ENCODE measurements at regions not wholly inside any gene's neighbourhood (a gene's known extent, or its start where the extent isn't known, plus 50 kb on each side); places are given as distances from the start of the nearest gene placed in this dataset.

DNA sequence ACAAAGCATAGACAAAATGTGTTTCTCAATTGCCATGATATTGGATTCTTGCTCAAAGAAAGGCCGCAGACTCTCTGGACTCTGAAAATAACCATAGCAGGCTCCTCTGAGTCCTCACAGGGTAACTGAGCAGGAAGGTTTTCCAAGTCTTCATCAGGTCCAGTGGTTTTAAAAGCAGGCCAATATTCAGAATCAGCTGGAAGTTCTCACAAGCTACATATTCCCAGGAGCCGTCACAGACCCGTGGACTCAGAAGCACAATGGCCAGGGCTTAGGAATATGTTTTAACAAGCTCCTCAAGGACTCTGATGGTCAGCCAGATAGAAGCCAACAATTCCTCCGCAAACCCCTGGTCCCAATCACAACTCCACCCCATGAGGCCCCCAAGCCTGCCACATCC, 256.1 kb upstream of the ADAMTS9 start:
- DNase-seq (ENCODE audit: low spot score) = no peak

DNA sequence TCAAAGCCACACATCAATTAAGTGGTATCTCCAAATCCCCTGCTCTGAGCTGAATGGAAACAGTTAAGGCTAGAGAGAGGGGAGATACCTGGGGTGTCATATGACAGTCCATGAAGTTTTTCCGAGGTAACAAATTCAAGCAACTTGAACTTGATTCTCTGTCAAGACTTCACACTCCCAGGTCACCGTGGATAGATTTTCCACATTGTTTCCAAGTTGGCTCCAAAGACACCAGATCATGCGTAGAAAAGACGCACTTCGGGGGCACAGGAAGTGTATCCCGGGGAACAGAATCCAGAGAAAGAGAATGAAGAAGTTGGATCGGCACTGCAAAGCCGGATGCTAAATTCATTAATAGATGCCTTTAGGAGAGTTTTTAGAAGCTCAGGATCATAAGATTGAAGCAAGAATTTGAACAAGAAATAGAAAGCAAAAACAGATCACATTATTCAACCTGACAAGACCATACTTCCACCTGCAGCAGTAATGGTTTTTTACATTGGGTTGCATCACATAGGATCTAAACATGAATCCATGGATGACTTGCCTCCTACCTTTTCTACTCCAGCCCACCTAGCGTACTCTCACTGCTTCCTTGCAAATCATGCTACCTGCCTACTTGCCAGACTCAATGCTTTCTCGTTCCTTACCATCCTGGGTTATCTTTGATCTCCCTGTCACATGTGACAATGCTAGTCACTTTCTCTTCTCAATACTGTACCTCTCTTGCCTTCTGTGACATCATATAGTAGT, 253.0 kb upstream of the ADAMTS9 start:
- DNase-seq (ENCODE audit: low spot score) = no peak

DNA sequence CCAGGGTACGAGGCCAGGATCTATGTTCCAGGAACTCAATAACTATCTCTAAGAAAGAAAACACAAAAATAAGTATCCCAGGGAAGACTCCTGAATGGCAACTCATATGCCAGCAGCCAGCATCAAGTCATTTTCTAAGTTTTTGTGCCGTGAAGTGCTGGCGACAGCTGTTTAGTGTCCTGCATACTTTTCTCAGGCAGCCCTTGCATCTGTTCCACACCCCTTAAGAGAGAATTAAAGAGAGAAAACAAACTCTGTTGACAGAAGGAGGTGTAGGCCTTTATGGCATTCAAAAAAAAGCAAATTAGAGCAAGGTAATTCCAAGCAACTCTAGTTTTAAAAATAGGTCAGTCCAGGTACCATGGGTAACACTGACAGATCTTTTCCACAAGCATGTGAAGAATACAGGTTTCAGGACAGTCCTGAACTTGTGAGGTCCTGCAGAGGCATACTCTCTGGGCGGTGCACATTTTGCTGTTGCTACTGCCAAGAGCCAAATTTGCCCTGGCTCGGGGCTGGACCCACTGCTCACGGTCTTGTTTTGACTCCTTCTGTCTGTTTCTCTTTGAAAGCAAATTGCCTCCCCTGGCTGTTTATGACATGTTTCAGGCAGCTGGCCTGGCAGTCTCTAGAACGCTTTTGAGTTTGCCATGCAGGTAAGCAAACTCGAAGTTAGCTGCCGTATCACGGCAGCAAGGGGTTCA, 252.1 kb upstream of the ADAMTS9 start:
- no peak for DNase-seq (ENCODE audit: low spot score)

DNA sequence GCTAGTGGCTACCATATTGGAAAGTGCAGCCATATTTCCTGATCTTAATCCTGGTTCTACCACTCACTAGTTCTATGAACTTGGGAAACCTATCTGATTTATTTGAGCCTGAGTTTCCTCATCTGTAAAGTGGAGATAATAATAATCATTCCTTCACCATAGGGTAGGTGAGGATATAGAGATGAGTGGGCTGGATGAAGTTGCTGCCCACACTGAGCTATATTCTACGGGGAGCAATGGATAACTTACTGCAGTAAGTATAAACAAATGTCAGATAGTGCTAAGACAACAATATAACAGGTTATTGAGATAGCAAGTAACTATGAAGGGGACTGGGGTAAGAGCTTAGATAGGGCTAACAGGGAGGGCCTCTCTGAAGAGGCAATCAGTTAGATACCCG, 251.5 kb upstream of the ADAMTS9 start:
- no peak for DNase-seq (ENCODE audit: low spot score)

DNA sequence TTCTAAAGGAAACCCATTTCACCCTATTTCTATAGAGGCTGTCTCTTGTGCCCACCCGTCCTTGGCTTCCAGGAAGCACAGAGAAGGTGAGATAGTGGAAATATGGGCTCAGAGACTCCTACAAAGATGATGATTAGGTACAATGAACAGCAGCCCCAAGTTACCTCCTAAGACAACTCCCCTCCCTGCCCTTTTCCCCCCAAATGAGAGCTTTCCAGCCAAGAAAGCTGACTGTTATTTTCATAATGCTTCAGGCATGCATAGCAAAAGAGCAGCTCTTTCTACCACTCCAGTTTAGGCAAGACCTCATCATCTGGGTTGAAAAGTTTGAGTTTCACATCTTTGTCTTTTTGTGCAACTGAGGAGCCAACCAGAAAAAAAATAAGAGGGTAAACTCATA, 248.8 kb upstream of the ADAMTS9 start:
- DNase-seq (ENCODE audit: low spot score) = no peak

DNA sequence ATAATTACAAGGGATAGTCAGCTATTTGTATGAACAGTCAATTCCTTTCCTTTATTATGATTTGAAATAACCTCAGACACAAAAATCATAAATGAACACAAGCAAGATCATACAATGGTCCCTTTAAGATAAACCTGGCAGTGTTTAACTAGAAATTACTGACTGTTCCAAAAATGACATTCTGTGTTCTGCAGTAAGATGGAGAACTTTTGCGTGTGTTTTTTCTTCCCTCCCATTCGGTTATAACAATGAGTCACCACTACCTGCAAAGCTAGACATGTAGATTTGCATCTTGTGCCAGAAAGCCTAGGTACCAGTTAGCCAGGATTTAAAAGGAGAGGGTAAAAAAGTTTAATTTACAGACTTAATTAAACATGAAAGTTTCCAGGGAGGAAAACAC, 248.2 kb upstream of the ADAMTS9 start:
- no peak for DNase-seq (ENCODE audit: low spot score)

DNA sequence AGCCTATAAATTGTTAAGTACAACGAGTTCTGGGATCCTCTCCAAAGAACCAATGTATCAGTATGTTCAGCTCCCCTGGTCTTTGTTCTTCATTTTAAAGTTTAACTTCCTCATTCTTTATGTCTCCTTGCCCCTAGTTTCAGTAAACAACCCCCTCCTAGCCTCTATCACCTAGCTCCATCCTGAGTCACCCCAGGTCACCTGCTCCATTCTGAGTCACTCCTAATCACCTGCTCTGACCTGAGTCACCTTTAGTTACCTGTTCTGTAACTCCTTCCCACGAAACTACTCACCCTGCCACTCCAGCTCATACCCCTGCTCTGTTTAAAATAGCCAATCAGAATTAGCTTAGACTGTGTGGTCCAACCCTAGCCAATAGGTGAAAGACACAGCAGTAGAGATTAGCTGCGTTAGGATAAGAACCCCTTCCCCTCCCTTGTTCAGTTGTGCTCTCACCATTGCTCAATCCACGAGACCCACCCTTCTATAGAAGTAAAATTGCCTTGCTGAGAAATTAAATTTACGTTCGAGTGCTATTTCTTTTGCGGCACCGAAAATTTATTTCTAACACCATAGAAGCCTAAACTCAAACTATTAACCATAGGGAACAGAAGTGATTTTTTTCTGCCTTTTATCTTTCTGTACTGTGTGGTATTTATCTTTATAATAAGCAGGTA, 245.0 kb upstream of the ADAMTS9 start:
- DNase-seq (ENCODE audit: low spot score) = no peak

DNA sequence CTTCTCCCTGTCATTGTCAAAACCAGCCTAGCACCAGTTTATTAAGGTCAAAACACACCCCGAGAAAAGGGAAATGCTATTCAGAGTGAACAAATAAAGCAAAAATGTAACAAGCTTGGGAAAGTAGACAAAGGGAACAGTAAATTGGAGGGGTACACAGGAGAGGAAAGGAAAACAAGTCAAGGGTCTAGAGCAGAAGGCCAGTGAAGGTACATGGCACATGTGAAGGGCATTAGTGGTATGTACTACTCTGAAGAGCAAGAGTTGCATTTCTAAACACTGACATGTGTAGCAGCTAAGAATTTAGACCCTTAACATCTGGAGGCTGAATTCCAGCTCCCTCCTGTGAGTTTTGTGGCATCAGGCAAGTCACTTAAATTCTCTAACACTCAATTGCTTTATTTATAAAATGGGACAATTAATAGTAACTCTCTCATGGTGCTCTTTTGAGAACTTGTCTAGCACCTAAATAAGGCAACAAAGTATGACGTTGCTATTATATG, 244.3 kb upstream of the ADAMTS9 start:
- no peak for DNase-seq (ENCODE audit: low spot score)

DNA sequence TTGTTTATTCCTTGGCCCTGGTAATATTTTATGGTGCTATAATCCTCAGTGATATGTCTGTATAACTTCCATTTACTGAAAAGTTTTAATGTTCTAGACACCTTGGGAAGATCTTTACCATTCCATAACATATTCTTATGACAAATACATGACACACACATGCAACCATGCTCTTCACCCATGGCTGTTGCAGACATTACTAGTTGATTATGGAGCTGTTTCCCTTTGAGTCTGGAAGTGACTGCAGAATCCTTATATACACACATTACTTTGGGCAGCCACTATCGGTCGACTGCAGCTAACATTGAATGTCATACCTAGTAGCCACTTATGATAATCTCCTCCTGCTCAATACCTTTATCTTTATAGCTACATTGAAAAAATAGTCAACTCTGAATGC, 243.1 kb upstream of the ADAMTS9 start:
- no peak for DNase-seq (ENCODE audit: low spot score)

DNA sequence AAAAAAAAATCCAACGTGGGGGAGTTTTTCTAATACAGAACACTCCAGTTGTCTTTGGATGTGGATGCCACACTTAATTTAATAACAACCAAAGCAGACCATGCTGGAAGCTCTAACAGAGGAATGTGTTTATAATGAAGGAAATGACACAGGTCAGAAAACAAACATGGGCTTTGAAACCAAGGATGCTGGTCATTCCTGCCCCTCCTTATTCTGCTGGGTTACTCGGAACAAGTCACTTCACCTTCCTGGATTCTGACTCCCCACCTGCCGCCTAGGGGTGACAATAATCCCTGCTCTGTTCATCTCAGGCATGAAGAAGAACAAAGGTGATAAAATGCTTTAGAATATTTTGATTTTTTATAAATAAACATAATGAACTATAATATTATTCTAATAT, 240.9 kb upstream of the ADAMTS9 start:
- no peak for DNase-seq (ENCODE audit: low spot score)

DNA sequence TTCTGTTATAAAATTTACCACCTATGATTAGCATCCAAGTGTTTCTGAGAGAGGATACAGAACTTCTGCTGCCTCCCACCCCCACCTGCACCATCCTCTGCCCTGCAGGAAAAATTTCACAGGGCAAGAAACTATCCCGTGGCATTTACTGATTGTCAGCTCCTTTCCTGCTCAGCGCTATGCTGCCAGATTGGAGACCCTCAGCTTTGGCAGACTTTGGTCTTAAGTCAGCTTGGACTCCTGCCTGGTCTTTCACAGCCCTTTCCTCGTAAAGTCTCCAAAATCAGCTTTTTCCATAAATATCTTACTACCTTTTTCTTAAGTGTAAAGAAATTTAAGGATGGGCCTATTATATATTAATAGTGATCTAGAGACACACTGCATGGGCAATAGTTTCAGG, 239.9 kb upstream of the ADAMTS9 start:
- no peak for DNase-seq (ENCODE audit: low spot score)

DNA sequence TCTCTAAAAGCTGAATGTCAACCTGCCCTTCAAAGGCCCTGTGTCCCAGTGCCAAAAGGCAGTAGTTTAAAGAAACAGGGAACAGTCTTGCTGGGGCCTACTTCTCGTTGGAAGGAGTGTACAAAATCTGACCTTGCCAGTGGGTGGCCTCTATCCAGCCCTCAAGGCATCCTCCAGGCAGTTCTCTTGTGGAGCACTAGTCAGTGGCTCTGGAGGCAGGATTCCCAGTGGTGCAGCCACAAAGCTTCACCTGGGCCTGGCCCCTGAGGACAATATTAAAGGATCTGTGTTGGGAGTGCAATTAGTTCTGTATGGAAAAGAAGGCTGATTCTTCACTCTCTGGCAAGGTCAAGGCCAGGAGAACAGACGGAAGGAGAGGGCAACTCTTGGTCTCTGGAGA, 237.8 kb upstream of the ADAMTS9 start:
- DNase-seq (ENCODE audit: low spot score) = no peak

DNA sequence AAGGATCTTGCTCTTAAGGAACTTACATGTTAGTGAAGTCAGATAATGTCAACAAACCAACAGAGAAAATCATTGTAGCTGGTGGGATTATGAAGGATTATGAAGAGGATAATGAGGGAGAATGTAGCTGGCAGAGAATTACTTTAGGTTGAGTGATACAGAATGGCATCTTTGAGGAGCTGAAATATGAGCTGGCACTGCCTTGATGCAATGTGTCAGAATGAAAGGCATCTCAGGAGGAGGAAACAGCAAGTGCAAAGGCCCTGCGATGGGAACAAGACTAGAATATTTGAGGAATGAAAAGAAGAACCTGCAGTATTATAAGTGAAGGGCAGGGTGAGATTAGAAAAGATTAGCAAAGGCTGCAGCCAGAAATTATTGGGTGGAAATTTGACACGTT, 237.2 kb upstream of the ADAMTS9 start:
- no peak for DNase-seq (ENCODE audit: low spot score)

DNA sequence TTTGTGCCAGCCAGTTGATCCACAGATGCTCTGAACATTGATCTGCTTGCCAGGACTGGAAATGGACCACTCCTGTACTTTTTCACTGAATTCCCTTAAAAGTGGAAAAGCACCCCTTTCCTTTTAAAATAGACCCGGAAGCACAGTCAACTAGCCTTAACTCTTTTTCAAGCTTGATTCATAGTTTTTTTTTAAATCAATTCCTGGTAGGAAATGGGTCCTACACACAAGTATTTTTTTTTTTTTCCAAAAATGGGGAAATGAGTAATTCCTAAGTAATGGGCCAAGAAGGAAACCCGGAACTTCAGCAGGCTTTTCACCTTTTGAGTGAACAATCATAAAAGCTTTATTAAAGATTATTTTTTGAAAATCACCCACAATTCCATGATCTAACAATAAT, 234.4 kb upstream of the ADAMTS9 start:
- no peak for DNase-seq (ENCODE audit: low spot score)

DNA sequence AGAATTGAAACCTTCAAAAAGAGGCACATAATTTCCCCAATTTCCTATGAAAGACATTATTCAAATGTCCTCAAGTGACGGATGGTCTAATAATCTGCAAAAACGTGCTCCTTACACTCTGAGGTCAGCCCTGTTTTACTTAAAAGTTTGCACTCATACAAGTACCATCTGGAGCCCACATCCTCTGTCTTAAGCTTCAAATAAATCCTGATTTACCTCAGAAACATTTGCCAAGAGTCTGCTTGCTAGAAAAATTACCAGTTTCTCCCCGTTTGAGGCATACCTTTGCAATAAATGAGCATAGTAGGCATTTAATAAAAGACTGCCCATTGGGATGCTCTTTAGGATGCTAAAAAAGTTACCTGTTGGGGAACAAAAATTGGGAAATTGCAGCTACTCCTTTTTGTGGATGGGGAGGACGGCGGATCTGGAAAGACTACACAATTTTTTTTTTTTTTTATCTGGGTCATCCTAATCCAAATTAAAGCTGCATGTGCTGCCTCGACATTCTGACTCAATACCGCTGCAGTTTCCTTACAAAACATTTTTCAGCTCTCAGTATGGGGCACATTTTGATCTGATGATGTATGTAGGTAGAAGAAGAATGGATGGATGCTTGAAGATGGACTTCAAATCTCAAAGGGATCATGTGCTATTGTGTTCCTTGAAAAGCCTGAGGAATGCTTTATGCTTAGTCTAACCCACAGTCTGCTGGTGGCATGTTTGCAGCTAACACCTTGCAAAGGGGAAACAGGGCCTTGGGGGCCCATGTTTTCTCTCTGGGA, 233.7 kb upstream of the ADAMTS9 start:
- DNase-seq (ENCODE audit: low spot score) = no peak

DNA sequence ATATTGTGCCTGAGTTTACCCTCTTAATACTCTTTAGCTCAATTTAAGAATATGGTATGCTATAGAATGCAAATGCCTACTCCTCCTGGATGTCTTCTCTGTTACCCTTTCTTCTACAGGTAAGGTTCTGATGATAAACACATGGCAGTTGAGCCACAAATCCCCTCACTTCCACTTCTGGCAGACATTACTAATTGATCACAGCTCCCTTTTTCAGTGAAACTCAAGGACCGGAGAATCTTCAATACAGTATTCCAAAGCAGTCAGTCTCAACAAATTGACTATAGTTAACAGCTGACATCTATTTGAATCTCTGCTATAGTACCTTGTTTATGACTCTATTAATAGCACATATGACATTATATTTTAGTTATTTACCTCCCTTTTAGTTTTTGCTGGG, 232.1 kb upstream of the ADAMTS9 start:
- DNase-seq (ENCODE audit: low spot score) = no peak

DNA sequence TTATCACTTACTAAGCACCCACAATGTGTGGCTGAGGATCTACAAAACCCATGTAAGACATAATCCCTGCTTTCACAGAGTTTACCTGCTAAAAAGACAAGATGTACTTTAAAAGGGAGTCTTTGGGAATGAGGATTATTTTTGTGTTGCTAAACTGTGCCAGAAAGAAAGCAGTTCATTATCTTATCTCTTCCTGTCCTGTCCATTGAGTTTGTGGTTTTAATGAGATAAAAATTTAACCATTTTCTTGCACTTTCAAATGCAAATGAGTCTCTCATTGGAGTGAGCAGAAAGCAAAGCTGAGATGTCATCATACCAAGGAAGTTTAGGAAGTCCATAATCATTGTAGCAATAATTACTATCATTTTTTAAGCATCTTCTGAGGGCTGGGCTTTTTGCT, 231.2 kb upstream of the ADAMTS9 start:
- DNase-seq (ENCODE audit: low spot score) = no peak

DNA sequence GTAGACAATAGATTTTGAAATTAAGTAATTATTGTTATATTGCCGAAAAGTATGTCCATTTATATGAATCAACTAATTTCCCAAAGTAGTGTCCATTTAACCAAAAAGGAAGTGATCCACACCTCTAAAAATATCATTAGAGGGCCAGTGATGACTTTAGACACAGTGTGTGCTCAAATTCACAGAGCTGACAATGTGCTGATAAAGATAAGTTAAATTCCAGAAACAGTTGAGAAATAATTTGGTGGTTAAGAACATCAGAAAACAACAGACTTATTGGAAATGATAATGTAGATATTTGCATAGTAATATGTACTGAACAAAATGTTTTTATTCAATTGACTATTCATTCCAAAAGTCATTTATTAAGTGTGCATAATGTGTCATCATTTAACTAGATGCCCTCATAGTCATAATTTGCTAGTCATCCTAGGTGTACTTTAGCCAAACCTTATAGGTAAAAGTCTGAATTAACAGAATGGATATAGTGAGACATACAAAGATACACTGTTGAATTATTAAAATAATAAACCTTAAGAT, 230.2 kb upstream of the ADAMTS9 start:
- DNase-seq (ENCODE audit: low spot score) = no peak

DNA sequence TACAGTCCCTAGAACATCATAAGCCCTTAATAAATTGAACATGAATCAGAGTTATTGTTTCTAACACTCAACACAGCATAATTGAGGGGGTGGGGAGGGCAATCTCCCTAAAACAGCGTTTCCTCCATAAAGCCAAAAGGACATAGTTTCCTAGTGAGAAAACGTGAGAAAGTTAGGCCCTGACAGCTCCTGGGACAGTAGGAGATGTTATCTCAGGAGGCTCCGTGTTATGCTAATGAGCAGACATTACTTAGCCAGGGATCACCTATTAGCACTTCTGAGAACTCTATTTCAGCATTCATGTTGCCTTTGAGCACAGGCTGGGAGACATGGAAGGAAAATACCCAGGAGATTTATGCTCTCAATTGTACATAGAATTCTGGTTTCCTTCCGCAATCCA, 229.1 kb upstream of the ADAMTS9 start:
- DNase-seq (ENCODE audit: low spot score) = no peak

DNA sequence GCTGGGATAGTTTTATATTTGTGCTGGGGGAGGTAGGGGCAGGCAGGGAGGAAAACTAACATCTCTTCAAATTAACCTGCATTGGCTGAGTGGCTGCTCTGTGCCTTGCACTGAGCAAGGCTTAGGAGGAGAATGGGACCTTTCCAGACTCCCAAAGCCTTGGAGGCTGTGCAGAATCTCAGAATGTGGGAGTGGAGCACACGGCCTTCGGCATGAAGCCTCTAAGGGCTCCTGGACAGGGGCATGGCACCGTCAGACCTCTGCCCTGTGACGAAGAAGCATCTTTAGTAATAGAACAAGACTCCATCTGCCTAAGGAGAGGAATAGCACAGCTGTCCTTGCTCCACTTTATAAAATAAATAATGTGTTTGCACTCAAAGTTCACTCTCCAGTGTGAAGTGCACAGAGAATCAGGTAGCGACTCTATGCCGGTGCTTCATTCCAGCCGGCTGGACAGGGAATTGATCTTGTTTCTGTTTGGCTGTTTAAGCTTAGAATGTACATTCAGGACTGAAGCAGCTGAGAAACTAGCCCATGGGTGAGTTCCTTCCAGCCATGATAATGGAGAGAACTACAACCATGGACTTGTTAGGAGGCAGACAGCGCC, 228.5 kb upstream of the ADAMTS9 start:
- DNase-seq (ENCODE audit: low spot score) = no peak

DNA sequence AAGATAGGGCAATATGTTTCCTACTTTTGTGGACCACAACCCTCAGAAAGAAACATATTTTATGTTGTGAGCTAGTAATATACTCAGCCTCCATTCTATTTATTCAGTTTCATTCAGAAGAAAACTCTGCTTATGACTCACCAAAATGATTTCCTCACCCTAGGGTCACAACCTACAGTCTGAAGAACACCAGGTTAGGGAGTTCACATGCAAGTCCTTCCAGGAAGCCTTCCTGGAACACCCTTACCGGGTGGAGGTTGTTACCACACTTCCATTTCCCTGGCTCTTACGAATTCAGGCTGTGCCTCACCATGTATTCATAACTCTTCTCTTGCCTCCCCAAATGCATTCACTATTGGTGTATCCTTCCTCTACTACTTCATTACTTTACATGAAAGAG, 228.0 kb upstream of the ADAMTS9 start:
- DNase-seq (ENCODE audit: low spot score) = no peak

DNA sequence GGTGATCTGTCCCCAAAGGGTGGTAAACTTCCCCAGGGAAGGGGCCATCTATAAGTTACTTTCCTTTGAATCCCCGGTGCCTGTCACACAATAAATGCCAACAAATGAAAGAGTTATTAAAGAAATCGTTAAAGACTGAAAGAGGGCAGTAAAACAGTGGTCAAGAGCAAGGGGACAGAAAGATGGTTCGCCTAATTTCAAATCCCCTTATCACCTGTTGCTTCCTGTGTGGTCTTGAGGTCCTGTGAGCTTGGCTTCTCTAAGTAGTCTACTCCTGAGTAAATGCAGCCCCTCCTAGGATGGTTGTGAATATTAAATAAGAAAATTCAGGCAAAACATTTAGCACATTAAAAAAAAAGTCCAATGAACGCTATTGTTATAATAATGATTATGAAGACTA, 225.7 kb upstream of the ADAMTS9 start:
- DNase-seq (ENCODE audit: low spot score) = no peak

All from COLO829 (cell line).